Endothelial cell (in vitro differentiated cells): ENCODE measurements at regions not wholly inside any gene's neighbourhood (a gene's known extent, or its start where the extent isn't known, plus 50 kb on each side); places are given as distances from the start of the nearest gene placed in this dataset.

Experiments used
- DNase-seq: peaks from one replicate; pipeline ENCODE4 v3.0.0; 2021; ENCODE audit warnings: low spot score
- H3K27ac Mint-ChIP-seq: one replicate; pipeline ENCODE4 v1.8.0; 2021; ENCODE audit warnings: mixed read lengths, inconsistent platforms; ENCODE audit not compliant: unreplicated experiment
- H3K27me3 Mint-ChIP-seq: one replicate; pipeline ENCODE4 v1.8.0; 2021; ENCODE audit warnings: mild to moderate bottlenecking, moderate library complexity, mixed read lengths, inconsistent platforms; ENCODE audit not compliant: unreplicated experiment
- H3K36me3 Mint-ChIP-seq: one replicate; pipeline ENCODE4 v1.8.0; 2021; ENCODE audit warnings: mild to moderate bottlenecking, low read depth, mixed read lengths, inconsistent platforms; ENCODE audit not compliant: unreplicated experiment
- H3K4me1 Mint-ChIP-seq: one replicate; pipeline ENCODE4 v1.8.0; 2021; ENCODE audit warnings: mild to moderate bottlenecking, mixed read lengths, inconsistent platforms; ENCODE audit not compliant: unreplicated experiment
- H3K4me3 Mint-ChIP-seq: one replicate; pipeline ENCODE4 v1.8.0; 2021; ENCODE audit warnings: mild to moderate bottlenecking, mixed read lengths, inconsistent platforms; ENCODE audit not compliant: unreplicated experiment
- H3K9me3 Mint-ChIP-seq: one replicate; pipeline ENCODE4 v1.8.0; 2021; ENCODE audit warnings: mixed read lengths, inconsistent platforms; ENCODE audit not compliant: unreplicated experiment
- TF ChIP-seq, protein P1 (sequence below): fragments of 200-600 bp; sonication (generic); IDR thresholded peaks from one replicate; pipeline ENCODE4 v1.5.0; 2021; ENCODE audit warnings: antibody characterized with exemption; ENCODE audit not compliant: unreplicated experiment

DNA sequence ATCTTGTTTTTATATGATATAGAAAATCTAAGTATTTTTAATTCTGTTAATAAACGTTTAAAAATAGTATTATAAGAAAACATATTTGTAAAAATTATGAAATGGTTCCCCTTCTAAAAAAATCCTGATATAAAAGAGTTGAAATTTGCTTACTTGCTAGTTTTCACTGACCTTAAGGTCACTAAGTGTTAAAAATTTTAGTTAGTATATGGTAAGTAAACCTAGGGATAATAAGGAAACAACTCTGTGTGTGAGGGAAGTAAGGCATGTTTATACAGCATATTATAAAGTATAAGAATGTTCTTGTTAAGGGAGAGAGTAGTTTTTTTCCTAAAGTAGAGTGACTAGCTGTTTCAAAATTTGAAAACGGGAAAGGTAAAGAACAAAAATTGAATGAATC lies 130.9 kb upstream of the LYPLAL1 start:
- no peak overlapping the region for H3K4me3 Mint-ChIP-seq

GRCh38 chr1:219045246-219045645 lies 128.4 kb upstream of the LYPLAL1 start:
- peaks cover 14% of the 10 kb centered on the region for H3K4me1 Mint-ChIP-seq
- no peaks in the 10 kb centered on the region for H3K9me3 Mint-ChIP-seq
- H3K27ac Mint-ChIP-seq: no peak overlapping the region
- peaks cover 4% of the 10 kb centered on the region for H3K27me3 Mint-ChIP-seq
- H3K4me3 Mint-ChIP-seq: no peak overlapping the region
- no peaks in the 10 kb centered on the region for H3K36me3 Mint-ChIP-seq
- no peak for DNase-seq
- TF ChIP-seq, protein P1, sequence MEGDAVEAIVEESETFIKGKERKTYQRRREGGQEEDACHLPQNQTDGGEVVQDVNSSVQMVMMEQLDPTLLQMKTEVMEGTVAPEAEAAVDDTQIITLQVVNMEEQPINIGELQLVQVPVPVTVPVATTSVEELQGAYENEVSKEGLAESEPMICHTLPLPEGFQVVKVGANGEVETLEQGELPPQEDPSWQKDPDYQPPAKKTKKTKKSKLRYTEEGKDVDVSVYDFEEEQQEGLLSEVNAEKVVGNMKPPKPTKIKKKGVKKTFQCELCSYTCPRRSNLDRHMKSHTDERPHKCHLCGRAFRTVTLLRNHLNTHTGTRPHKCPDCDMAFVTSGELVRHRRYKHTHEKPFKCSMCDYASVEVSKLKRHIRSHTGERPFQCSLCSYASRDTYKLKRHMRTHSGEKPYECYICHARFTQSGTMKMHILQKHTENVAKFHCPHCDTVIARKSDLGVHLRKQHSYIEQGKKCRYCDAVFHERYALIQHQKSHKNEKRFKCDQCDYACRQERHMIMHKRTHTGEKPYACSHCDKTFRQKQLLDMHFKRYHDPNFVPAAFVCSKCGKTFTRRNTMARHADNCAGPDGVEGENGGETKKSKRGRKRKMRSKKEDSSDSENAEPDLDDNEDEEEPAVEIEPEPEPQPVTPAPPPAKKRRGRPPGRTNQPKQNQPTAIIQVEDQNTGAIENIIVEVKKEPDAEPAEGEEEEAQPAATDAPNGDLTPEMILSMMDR: no peak

More for the DNA sequence above, 130.9 kb upstream of the LYPLAL1 start:
- Mint-ChIP-seq H3K27ac (no peak overlapping the region), H3K9me3 (no peaks in the 10 kb centered on the region), H3K36me3 (no peaks in the 10 kb centered on the region), H3K27me3 (peaks cover 3% of the 10 kb centered on the region), H3K4me1 (peaks cover 2% of the 10 kb centered on the region)
- TF ChIP-seq, protein P1: no peak
- DNase-seq: no peak

DNA sequence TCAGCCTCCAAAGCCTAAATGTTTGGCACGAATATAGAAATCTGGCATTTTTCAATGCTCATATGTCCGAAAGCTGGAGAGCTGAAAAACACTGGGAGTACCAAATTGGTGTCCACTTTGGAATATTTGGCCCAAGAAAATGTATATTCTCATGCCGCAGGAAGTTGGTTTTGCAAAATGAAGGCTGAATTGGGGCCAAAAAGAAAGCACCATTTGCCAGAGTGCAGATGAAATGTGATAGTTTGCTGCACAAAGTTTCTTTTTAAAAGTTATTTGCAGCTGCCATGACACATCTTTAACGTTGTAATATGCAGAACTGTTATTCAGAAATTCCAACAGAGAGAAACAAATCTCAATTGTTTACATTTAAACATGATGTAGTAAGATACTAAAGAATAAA lies 124.2 kb upstream of the LYPLAL1 start:
- no peaks in the 10 kb centered on the region for H3K9me3 Mint-ChIP-seq
- H3K27me3 Mint-ChIP-seq: peaks cover 4% of the 10 kb centered on the region
- TF ChIP-seq, protein P1: no peak
- no peaks in the 10 kb centered on the region for H3K36me3 Mint-ChIP-seq
- DNase-seq: no peak
- no peak overlapping the region for H3K4me3 Mint-ChIP-seq
- H3K4me1 Mint-ChIP-seq: peaks cover 14% of the 10 kb centered on the region
- H3K27ac Mint-ChIP-seq: no peak overlapping the region

DNA sequence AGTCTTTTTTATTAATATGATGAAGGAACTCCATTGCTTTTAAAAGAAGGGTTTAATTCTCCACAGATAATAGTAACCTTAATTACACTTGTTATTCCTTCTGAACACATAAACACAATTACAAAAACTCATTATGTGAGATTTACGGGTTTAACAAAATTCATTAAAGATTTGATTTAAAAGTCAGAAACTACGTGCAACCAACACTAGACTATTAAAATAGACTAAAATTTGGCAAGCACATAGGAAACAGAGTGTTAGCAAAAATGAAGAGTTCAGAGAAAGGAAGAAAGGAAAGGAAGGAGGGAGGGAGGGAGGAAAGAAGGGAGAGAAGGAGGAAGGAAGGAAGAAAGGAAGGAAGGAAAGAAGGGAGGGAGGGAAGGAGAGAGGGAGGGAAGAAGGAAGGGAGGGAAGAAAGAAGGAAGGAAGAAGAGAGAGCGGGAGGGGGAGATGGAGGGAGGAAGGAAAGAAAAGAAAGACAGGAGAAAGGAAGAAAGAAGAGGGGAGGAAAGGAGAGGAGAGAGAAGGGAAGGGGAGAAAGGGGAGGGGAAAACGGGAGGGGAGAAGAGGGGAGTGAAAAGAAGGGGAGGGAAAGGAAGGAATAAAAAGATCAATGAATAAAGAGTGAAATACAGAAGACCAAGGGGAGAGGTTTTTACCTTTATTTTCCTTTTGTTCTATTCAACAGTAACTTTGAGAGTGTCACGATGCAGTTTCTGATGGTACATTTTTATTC lies 123.4 kb upstream of the LYPLAL1 start:
- no peaks in the 10 kb centered on the region for H3K36me3 Mint-ChIP-seq
- no peak overlapping the region for H3K4me3 Mint-ChIP-seq
- H3K27ac Mint-ChIP-seq: no peak overlapping the region
- peaks cover 4% of the 10 kb centered on the region for H3K27me3 Mint-ChIP-seq
- H3K4me1 Mint-ChIP-seq: peaks cover 14% of the 10 kb centered on the region
- DNase-seq: no peak
- TF ChIP-seq, protein P1: no peak
- H3K9me3 Mint-ChIP-seq: no peaks in the 10 kb centered on the region

- no peak overlapping the region for H3K4me3 Mint-ChIP-seq
- H3K27ac Mint-ChIP-seq: no peak overlapping the region
- peaks cover 14% of the 10 kb centered on the region for H3K4me1 Mint-ChIP-seq
- TF ChIP-seq, protein P1: no peak
- no peaks in the 10 kb centered on the region for H3K9me3 Mint-ChIP-seq
- DNase-seq: no peak
- no peaks in the 10 kb centered on the region for H3K36me3 Mint-ChIP-seq
- H3K27me3 Mint-ChIP-seq: peaks cover 4% of the 10 kb centered on the region
Measured at GRCh38 chr1:219050822-219051125, 122.9 kb upstream of the LYPLAL1 start.
